HG03135 (cell line): ENCODE measurements at regions not wholly inside any gene's neighbourhood (a gene's known extent, or its start where the extent isn't known, plus 50 kb on each side); places are given as distances from the start of the nearest gene placed in this dataset.

Source experiments
- ATAC-seq: cut with Tn5 transposase; IDR thresholded peaks from one replicate; pipeline ENCODE4 v1.9.1; 2021; ENCODE audit warnings: mild to moderate bottlenecking, moderate library complexity; ENCODE audit not compliant: unreplicated experiment

DNA sequence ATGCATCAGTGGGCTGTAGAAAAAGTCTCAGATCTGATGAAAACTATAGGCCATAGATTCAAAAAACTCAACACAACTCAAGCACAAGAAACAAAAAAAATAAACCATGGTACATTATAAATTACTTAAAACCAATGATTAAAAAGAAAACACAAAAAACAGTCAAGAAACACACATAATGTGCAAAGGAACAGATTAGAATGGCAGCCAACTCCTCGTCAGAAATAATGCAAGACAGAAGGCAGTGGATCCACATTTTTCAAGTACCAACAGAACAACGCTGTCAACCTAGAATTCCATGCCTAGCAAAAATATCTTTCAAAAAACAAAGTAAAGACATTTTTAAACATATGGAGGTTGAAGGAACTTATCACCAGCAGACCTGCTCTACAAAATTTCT is 69.7 kb downstream of the PSMB1 start:
- no peak for ATAC-seq

DNA sequence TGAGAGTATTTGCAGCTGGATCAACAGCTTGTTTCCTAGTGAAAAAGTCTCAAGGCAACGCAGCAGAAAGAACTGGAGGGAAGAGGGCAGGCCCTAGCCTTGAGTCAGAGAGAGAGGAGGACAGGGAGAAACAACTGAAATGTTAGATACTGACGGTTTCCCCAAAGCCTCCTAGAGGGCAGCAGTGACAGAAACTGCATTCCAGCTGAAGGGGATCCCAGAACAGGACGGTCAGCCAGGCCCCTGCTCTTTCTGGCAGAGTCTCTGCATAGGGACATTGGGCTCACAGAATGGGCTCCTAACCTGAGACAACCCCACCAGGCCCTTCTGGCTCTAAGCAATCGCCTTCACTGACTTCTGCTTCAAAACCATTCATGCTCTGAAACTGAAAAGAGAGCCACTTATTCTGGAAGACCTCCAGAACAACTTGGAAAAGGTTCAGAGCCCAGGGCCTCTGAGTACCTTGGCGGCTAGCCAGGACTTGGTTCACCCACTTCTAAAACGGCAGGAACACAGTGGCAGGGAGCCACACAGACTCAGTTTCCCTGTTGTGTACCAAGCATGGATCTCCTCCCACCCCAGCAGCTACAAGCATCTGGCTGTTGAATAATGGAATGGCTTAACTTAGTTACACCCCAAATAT is 72.9 kb downstream of the PSMB1 start:
- ATAC-seq = no peak

- no peak for ATAC-seq
Observed at GRCh38 chr6:170476360-170476759, 76.7 kb downstream of the PSMB1 start.

DNA sequence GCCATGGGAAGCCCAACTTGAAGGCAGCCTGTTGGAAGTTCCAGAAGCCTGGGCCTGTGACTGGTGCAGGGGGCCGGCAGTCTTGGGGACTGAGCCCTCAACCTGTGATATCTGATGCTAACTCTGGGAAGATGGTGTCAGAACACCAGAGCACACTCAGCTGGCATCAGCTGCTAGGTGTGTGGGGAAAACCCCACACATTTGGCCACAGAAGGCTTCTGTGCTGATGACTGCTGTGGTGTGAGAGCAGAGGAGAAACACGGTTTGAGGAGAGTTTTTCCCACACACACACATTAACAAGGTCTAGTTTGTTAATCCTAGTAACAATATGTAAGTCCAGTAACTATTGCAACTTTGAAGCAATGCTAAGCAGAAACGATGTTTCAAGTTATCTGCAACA is 78.0 kb downstream of the PSMB1 start:
- no peak for ATAC-seq

- no peak for ATAC-seq
Observed at GRCh38 chr6:170473801-170474200, 79.3 kb downstream of the PSMB1 start.

DNA sequence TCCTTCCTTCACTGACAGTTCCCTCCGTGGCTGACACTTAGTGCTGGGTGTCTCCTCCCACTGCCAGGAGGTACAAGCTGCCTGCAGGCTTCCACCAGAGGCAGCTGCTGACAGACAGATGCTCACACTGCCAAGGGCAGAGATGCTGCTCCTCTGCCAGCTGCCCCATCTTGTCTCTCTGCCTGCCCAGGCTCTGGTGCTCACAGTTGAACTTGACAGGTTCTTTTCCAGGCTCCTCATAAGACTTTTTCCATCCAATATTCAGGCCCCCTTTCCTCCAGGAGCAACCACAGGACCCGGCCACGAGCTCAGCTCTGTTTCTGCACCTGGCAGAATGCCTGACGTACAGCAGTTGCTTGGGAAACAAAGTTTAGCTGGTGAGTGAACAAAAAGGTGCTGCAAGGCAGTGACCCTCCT is 79.8 kb downstream of the PSMB1 start:
- ATAC-seq = no peak

GRCh38 chr6:170471491-170471890 is 81.6 kb downstream of the PSMB1 start:
- ATAC-seq = no peak

GRCh38 chr6:170470734-170471133 is 82.4 kb downstream of the PSMB1 start:
- no peak for ATAC-seq

- ATAC-seq = no peak
Observed at GRCh38 chr6:170464524-170464979, 88.6 kb downstream of the PSMB1 start.

- ATAC-seq = no peak
Observed at GRCh38 chr6:170464080-170464479, 89.0 kb downstream of the PSMB1 start.

GRCh38 chr6:170463101-170463721 is 89.9 kb downstream of the PSMB1 start:
- no peak for ATAC-seq

DNA sequence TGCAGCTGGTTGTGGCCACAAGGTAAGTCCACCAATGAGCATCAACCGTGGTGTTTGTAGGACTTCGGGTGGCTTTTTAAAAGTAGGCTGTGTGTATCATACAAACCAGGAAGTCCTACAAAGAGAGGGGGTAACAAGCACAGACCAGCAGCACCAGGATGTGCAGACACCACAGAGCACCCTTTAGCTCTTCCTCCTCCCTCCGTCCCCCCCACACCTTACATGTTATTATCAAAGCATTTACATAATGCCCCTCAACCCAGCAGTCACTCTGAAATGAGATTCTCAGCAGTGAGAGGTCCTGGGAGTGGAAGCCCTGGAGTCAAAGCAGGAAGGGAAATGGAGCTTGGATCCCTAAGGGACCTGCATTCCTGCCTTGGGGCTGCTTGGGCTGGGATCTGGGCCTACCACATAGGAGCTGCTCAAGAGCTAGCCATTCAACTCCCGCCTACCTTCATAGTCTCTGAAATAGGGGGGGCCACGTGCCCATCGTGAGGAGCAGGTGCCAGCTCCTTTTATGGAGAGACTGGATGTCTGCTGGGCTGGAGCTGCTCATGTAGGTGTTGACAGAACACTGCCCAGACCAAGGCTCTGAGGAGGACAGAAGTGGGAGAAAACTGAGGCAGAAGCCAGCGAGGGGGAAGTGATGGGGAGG is 90.6 kb downstream of the PSMB1 start:
- ATAC-seq = no peak

GRCh38 chr6:170461556-170462365 is 91.3 kb downstream of the PSMB1 start:
- ATAC-seq = no peak

DNA sequence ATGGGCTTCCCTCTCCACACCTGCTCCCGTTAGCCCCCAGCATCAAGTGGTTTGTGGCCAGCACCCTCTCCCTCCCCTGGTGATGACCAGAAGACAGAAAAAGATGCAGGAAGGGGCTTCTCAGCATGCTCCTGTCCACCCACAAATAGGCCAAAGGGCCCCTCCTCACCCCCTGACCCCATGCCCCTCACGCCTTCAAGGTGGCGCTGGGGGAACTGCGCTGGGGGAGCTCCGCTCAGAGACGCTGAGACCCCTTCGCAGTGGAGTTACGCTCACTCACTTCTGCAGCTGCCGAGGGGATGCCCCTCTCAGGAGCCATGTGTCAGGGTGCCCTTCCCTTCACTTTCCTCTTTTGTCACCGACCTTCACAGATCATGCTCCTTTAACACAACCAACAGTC is 92.0 kb downstream of the PSMB1 start:
- no peak for ATAC-seq

DNA sequence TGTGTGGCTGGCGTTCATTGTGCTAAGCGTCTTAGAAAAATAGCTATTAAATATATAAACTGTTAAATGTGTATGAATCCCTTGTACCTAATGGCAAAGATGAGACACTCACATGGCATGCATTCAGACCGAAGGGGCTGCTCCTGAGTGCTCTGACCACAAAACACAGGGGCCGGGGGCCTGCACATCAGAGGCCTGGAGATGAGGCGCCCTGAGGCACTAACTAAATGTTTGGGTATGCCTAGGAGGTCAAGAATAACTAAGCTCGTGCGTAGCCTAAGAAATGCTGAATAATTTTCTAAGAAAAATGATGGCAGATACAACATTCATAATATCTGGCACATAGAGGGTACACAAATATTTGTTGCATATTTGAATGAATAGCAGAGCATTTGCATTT is 92.5 kb downstream of the PSMB1 start:
- no peak for ATAC-seq

GRCh38 chr6:170459451-170459850 is 93.7 kb downstream of the PSMB1 start:
- peak; percentile 84 for ATAC-seq

- ATAC-seq = no peak
Observed at GRCh38 chr6:170456886-170457698, 96.0 kb downstream of the PSMB1 start.
